ENCODE measurements at regions not wholly inside any gene's neighbourhood (a gene's known extent, or its start where the extent isn't known, plus 50 kb on each side); places are given as distances from the start of the nearest gene placed in this dataset.

DNA sequence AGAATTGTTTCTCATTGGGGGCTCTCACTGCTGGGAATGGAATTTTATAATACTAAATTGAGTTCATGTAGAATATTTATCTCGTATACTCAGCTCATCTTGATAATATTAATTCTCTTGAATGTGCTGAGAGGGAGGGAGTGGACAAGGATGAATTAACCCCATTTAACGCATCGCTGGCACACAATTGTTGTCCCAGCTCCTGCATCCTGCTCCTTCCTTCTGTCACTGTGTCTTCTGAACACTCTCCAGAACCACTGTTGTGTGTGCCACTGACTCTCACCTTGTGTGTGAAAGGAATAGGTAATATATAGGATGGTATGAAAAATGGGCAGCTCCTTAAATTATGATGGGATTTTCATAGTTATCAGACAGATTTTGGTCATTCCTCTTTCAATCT is 267.3 kb downstream of the MTRR start:
- no peaks in the 10 kb centered on the region for H3K4me1 ChIP-seq (ENCODE audit: control insufficient read depth, extremely low read depth, insufficient read depth, low read length)
- DNase-seq (ENCODE audit: low read depth, low spot score) (no peak), FAIRE-seq (no peak)
- H3K9ac ChIP-seq (replicated peaks; ENCODE audit: extremely low read depth, insufficient read depth, low read length): no peak overlapping the region
- H3K4me2 ChIP-seq (ENCODE audit: insufficient read depth, low read length): no peak overlapping the region
- intact Hi-C loops (cut with micrococcal nuclease): no loop called here
- ChIA-PET CTCF (no interaction called here), POLR2A (no interaction called here)
- H3K9me3 ChIP-seq (replicated peaks; ENCODE audit: control insufficient read depth, insufficient read depth, low read length): no peaks in the 10 kb centered on the region
- dilution Hi-C loops (cut with MboI; ENCODE audit: extremely low pct_ligation_motif_present, low sequenced_read_pairs): no loop called here
- H3K36me3 ChIP-seq (ENCODE audit: control insufficient read depth in 2 of 2, extremely low read depth in 1 of 2, insufficient read depth in 2 of 2, low read length in 2 of 2): no peaks in the 10 kb centered on the region
- no peak overlapping the region for H3K4me3 ChIP-seq (replicated peaks in 1 of 3; ENCODE audit: insufficient read depth in 1 of 3, low read depth in 1 of 3, low read length in 3 of 3)
- no TSS peak for BruUV-seq (replicated peaks)
- H4K20me1 ChIP-seq (replicated peaks; ENCODE audit: control insufficient read depth, extremely low read depth, insufficient read depth, low read length): no peaks in the 10 kb centered on the region
- H3K27ac ChIP-seq (ENCODE audit: insufficient read depth, low read depth, low read length): no peak overlapping the region
- no peak overlapping the region for H2AFZ ChIP-seq (ENCODE audit: low read depth, low read length)
- H3K27me3 ChIP-seq (ENCODE audit: control insufficient read depth in 2 of 2, insufficient read depth in 2 of 2, low read length in 2 of 2): no peaks in the 10 kb centered on the region
- H3K9me1 ChIP-seq (replicated peaks; ENCODE audit: control insufficient read depth, extremely low read depth, insufficient read depth, low read length): no peaks in the 10 kb centered on the region
- TF ChIP-seq, protein P1, sequence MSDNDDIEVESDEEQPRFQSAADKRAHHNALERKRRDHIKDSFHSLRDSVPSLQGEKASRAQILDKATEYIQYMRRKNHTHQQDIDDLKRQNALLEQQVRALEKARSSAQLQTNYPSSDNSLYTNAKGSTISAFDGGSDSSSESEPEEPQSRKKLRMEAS (IDR thresholded peaks at IDR 0.05; ENCODE audit: insufficient read depth, insufficient read length): no peak
- no peak for TF ChIP-seq POLR2AphosphoS5 (IDR thresholded peaks at IDR 0.05; ENCODE audit: insufficient read depth, low read depth, low read length)
- no peak for TF ChIP-seq CTCF (IDR thresholded peaks at IDR 0.05; ENCODE audit: extremely low read depth in 1 of 2, insufficient read depth in 1 of 2, low read depth in 1 of 2, low read length in 2 of 2)
- TF ChIP-seq EZH2 (IDR thresholded peaks at IDR 0.05; ENCODE audit: borderline replicate concordance, low read depth, low read length, severe bottlenecking): no peak
- TF ChIP-seq FOS (IDR thresholded peaks at IDR 0.05; ENCODE audit: borderline replicate concordance, insufficient read depth, low read length): no peak
- TF ChIP-seq POLR2A (IDR thresholded peaks at IDR 0.05; ENCODE audit: low read depth, low read length): no peak
- no peak for TF ChIP-seq MYC (IDR thresholded peaks at IDR 0.05; ENCODE audit: low read depth, low read length)
- no peaks in the 10 kb centered on the region for H3K79me2 ChIP-seq (ENCODE audit: control insufficient read depth, insufficient read depth, low read length)

All from endothelial cell of umbilical vein (primary cell).